ENCODE measurements at regions not wholly inside any gene's neighbourhood (a gene's known extent, or its start where the extent isn't known, plus 50 kb on each side); places are given as distances from the start of the nearest gene placed in this dataset.

DNA sequence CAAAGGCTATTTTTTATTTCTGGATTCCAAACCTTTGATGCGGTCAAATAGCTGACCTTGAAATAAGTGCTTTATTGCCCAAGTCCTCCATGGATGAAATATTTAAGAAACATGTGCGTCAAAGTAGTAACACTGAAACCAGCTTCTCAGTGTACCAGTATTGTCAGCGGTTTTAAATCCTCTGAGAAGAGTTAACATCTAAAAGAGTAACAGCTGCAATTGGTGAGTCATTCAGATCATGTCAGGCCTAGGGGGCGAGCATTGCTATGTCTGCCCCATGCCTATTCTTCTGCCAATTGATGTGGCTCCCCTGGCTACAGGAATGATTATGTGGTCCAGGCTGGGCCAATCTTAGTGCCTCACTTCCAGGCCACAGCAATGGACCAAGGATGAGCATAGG lies 263.3 kb upstream of the SORL1-AS1 start:
- no peak overlapping the region for H3K4me3 ChIP-seq (ENCODE audit: insufficient read depth, low read depth, low read length)
- H3K4me1 ChIP-seq (ENCODE audit: control insufficient read depth, insufficient read depth, low read length), result no peaks in the 10 kb centered on the region
- H3K27ac ChIP-seq (ENCODE audit: insufficient read depth, low read depth, low read length, poor library complexity, severe bottlenecking), result no peak overlapping the region
- WGBS, 2 experiments, result 81 to 89% methylated on average over 4 of the region's 4 CpGs
- no peaks in the 10 kb centered on the region for H3K9me3 ChIP-seq (ENCODE audit: control insufficient read depth, low read length)
- no peaks in the 10 kb centered on the region for H3K36me3 ChIP-seq (ENCODE audit: control insufficient read depth, insufficient read depth, low read length)
- H3K27me3 ChIP-seq (ENCODE audit: control insufficient read depth, insufficient read depth, low read length, poor library complexity, severe bottlenecking), result no peaks in the 10 kb centered on the region

- H3K9me3 ChIP-seq (ENCODE audit: control insufficient read depth, low read length), result no peaks in the 10 kb centered on the region
- 94 to 97% methylated on average over 4 of the region's 4 CpGs for WGBS, 2 experiments
- no peak overlapping the region for H3K27ac ChIP-seq (ENCODE audit: insufficient read depth, low read depth, low read length, poor library complexity, severe bottlenecking)
- no peak overlapping the region for H3K4me3 ChIP-seq (ENCODE audit: insufficient read depth, low read depth, low read length)
- no peaks in the 10 kb centered on the region for H3K4me1 ChIP-seq (ENCODE audit: control insufficient read depth, insufficient read depth, low read length)
- no peaks in the 10 kb centered on the region for H3K36me3 ChIP-seq (ENCODE audit: control insufficient read depth, insufficient read depth, low read length)
- no peaks in the 10 kb centered on the region for H3K27me3 ChIP-seq (ENCODE audit: control insufficient read depth, insufficient read depth, low read length, poor library complexity, severe bottlenecking)
These were observed 262.6 kb upstream of the SORL1-AS1 start for GRCh38 chr11:121715405-121715804.

DNA sequence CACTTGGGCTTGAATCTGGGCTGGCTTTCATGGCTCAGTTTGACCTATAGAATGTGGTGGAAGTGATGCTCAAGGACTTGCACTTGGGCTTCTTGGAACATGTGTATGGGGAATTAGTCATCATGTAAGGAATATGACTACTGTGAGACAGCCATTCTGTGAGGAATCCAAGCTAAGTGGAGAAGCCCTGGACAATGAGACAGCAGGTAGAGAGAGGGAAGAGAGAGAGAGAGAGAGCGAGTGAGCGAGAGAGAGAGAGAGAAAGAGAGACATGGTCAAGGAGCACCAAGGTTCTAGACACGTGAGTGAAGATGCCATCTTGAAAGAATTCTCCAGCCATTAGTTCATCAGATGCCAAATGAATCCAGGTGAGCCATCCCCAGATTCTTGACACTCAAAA lies 261.6 kb upstream of the SORL1-AS1 start:
- WGBS, 2 experiments, result 95 to 98% methylated on average over 3 of the region's 3 CpGs
- H3K36me3 ChIP-seq (ENCODE audit: control insufficient read depth, insufficient read depth, low read length), result no peaks in the 10 kb centered on the region
- no peaks in the 10 kb centered on the region for H3K27me3 ChIP-seq (ENCODE audit: control insufficient read depth, insufficient read depth, low read length, poor library complexity, severe bottlenecking)
- H3K4me3 ChIP-seq (ENCODE audit: insufficient read depth, low read depth, low read length), result no peak overlapping the region
- H3K27ac ChIP-seq (ENCODE audit: insufficient read depth, low read depth, low read length, poor library complexity, severe bottlenecking), result no peak overlapping the region
- no peaks in the 10 kb centered on the region for H3K4me1 ChIP-seq (ENCODE audit: control insufficient read depth, insufficient read depth, low read length)
- no peaks in the 10 kb centered on the region for H3K9me3 ChIP-seq (ENCODE audit: control insufficient read depth, low read length)

- H3K9me3 ChIP-seq (ENCODE audit: control insufficient read depth, low read length), result no peaks in the 10 kb centered on the region
- H3K4me1 ChIP-seq (ENCODE audit: control insufficient read depth, insufficient read depth, low read length), result no peaks in the 10 kb centered on the region
- H3K27me3 ChIP-seq (ENCODE audit: control insufficient read depth, insufficient read depth, low read length, poor library complexity, severe bottlenecking), result no peaks in the 10 kb centered on the region
- no peak overlapping the region for H3K27ac ChIP-seq (ENCODE audit: insufficient read depth, low read depth, low read length, poor library complexity, severe bottlenecking)
- no peaks in the 10 kb centered on the region for H3K36me3 ChIP-seq (ENCODE audit: control insufficient read depth, insufficient read depth, low read length)
- H3K4me3 ChIP-seq (ENCODE audit: insufficient read depth, low read depth, low read length), result no peak overlapping the region
- 100% methylated on average over 1 of the region's 1 CpG; no CpG with 5 or more reads in 1 of the 2 experiments for WGBS, 2 experiments
These were observed 259.2 kb upstream of the SORL1-AS1 start for GRCh38 chr11:121711939-121712338.

DNA sequence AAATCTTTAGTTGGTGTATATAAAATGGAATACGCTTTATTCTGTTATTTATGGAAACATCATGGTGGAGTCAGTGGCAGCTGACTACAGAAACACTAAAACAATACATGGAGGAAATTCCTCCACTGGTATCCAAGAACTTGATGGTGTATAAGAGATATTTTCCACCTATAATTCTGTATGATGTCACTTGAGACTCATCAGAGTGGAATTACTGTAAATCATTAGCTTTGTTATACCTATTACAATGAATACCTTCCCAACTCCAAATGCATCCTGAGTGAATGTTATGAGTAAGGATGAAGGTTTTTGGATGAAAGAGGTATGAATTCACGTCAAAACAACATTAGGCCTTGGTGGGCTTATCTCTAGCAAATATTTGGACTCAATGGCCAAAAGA lies 258.5 kb upstream of the SORL1-AS1 start:
- Histone ChIP-seq H3K27ac (ENCODE audit: insufficient read depth, low read depth, low read length, poor library complexity, severe bottlenecking) (no peak overlapping the region), H3K4me3 (ENCODE audit: insufficient read depth, low read depth, low read length) (no peak overlapping the region), H3K27me3 (ENCODE audit: control insufficient read depth, insufficient read depth, low read length, poor library complexity, severe bottlenecking) (no peaks in the 10 kb centered on the region), H3K9me3 (ENCODE audit: control insufficient read depth, low read length) (no peaks in the 10 kb centered on the region), H3K4me1 (ENCODE audit: control insufficient read depth, insufficient read depth, low read length) (no peaks in the 10 kb centered on the region), H3K36me3 (ENCODE audit: control insufficient read depth, insufficient read depth, low read length) (no peaks in the 10 kb centered on the region)
- 94 to 97% methylated on average over 1 of the region's 2 CpGs for WGBS, 2 experiments

GRCh38 chr11:121706884-121707420 lies 254.2 kb upstream of the SORL1-AS1 start:
- Histone ChIP-seq H3K9me3 (ENCODE audit: control insufficient read depth, low read length) (no peaks in the 10 kb centered on the region), H3K27ac (ENCODE audit: insufficient read depth, low read depth, low read length, poor library complexity, severe bottlenecking) (no peak overlapping the region), H3K4me3 (ENCODE audit: insufficient read depth, low read depth, low read length) (no peak overlapping the region), H3K4me1 (ENCODE audit: control insufficient read depth, insufficient read depth, low read length) (no peaks in the 10 kb centered on the region), H3K36me3 (ENCODE audit: control insufficient read depth, insufficient read depth, low read length) (no peaks in the 10 kb centered on the region), H3K27me3 (ENCODE audit: control insufficient read depth, insufficient read depth, low read length, poor library complexity, severe bottlenecking) (no peaks in the 10 kb centered on the region)
- WGBS, 2 experiments, result 86% methylated on average over 1 of the region's 1 CpG; no CpG with 5 or more reads in 1 of the 2 experiments

- H3K27me3 ChIP-seq (ENCODE audit: control insufficient read depth, insufficient read depth, low read length, poor library complexity, severe bottlenecking), result no peaks in the 10 kb centered on the region
- H3K9me3 ChIP-seq (ENCODE audit: control insufficient read depth, low read length), result no peaks in the 10 kb centered on the region
- H3K27ac ChIP-seq (ENCODE audit: insufficient read depth, low read depth, low read length, poor library complexity, severe bottlenecking), result no peak overlapping the region
- H3K4me1 ChIP-seq (ENCODE audit: control insufficient read depth, insufficient read depth, low read length), result peaks cover 3% of the 10 kb centered on the region
- no peak overlapping the region for H3K4me3 ChIP-seq (ENCODE audit: insufficient read depth, low read depth, low read length)
- no peaks in the 10 kb centered on the region for H3K36me3 ChIP-seq (ENCODE audit: control insufficient read depth, insufficient read depth, low read length)
- 88 to 100% methylated on average over 2 of the region's 2 CpGs for WGBS, 2 experiments
These were observed 250.4 kb upstream of the SORL1-AS1 start for GRCh38 chr11:121703201-121703600.

GRCh38 chr11:121700968-121701367 lies 248.2 kb upstream of the SORL1-AS1 start:
- Histone ChIP-seq H3K4me1 (ENCODE audit: control insufficient read depth, insufficient read depth, low read length) (peaks cover 9% of the 10 kb centered on the region), H3K27me3 (ENCODE audit: control insufficient read depth, insufficient read depth, low read length, poor library complexity, severe bottlenecking) (no peaks in the 10 kb centered on the region), H3K4me3 (ENCODE audit: insufficient read depth, low read depth, low read length) (no peak overlapping the region), H3K27ac (ENCODE audit: insufficient read depth, low read depth, low read length, poor library complexity, severe bottlenecking) (no peak overlapping the region), H3K9me3 (ENCODE audit: control insufficient read depth, low read length) (no peaks in the 10 kb centered on the region), H3K36me3 (ENCODE audit: control insufficient read depth, insufficient read depth, low read length) (no peaks in the 10 kb centered on the region)
- 94 to 96% methylated on average over 4 of the region's 4 CpGs for WGBS, 2 experiments

DNA sequence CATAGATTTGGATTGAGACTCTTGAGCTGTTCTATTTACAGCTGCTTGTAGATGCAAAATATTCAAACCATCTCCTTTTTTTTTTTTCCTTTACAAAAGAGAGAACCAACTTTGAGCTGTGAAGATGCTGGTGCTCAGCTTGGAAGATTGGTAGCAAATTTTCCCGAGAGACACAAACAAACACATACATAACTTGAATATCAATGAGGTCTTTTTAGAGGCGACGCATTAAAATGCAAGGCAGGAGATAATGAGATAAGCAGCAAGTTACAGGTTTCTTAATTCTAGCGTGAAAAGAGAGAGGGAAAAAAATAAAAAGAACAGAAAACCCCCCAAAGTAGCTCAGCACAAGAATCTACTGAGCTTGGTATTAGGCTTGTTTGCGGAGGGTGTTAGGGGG lies 247.0 kb upstream of the SORL1-AS1 start:
- Histone ChIP-seq H3K4me3 (ENCODE audit: insufficient read depth, low read depth, low read length) (no peak overlapping the region), H3K27me3 (ENCODE audit: control insufficient read depth, insufficient read depth, low read length, poor library complexity, severe bottlenecking) (no peaks in the 10 kb centered on the region), H3K9me3 (ENCODE audit: control insufficient read depth, low read length) (no peaks in the 10 kb centered on the region), H3K27ac (ENCODE audit: insufficient read depth, low read depth, low read length, poor library complexity, severe bottlenecking) (no peak overlapping the region), H3K4me1 (ENCODE audit: control insufficient read depth, insufficient read depth, low read length) (peaks cover 9% of the 10 kb centered on the region), H3K36me3 (ENCODE audit: control insufficient read depth, insufficient read depth, low read length) (no peaks in the 10 kb centered on the region)
- WGBS, 2 experiments, result 71 to 80% methylated on average over 4 to 5 of the region's 5 CpGs

DNA sequence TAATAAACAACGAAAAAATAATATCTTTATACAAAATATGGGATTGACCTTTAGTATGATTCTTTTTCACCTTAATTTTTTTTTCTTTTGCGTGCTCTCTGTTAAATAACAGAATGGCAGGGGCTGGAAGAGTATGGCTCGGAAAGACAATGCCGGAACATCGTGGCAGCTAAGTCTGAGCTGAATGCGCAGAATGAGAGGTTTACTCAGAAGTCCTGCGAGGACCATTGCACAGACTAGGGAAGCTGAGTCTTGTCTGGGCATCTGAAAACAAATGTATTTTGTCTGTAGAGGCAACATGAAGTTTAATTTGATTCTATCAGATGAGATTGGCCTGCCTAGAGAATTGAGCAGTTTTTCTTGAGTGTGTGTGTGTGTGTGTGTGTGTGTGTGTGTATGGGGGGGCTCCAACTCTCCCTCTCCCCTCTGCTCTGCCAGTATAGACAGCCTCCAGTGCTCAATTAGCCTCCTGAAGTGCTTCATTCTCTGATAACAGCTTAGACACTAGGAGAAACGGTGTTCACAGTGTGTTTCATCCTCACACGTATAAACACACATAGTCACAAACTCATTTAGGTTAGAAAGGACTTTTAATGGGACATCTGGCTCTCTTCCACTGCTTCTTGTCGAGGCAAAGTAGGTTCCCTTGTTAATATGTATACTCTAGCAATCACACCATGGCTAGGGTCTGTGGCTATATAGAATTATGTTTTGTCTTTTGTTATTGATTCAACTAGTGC lies 244.3 kb upstream of the SORL1-AS1 start:
- no peaks in the 10 kb centered on the region for H3K27me3 ChIP-seq (ENCODE audit: control insufficient read depth, insufficient read depth, low read length, poor library complexity, severe bottlenecking)
- no peak overlapping the region for H3K4me3 ChIP-seq (ENCODE audit: insufficient read depth, low read depth, low read length)
- no peaks in the 10 kb centered on the region for H3K9me3 ChIP-seq (ENCODE audit: control insufficient read depth, low read length)
- H3K27ac ChIP-seq (ENCODE audit: insufficient read depth, low read depth, low read length, poor library complexity, severe bottlenecking), result no peak overlapping the region
- no peaks in the 10 kb centered on the region for H3K36me3 ChIP-seq (ENCODE audit: control insufficient read depth, insufficient read depth, low read length)
- WGBS, 2 experiments, result 94% methylated on average over 8 to 10 of the region's 10 CpGs
- peaks cover 9% of the 10 kb centered on the region for H3K4me1 ChIP-seq (ENCODE audit: control insufficient read depth, insufficient read depth, low read length)
